ENCODE measurements at regions not wholly inside any gene's neighbourhood (a gene's known extent, or its start where the extent isn't known, plus 50 kb on each side); places are given as distances from the start of the nearest gene placed in this dataset.

GRCh38 chr1:227449051-227449450, 114.3 kb upstream of the ZNF678 start:
- TF ChIP-seq POLR2A (IDR thresholded peaks at IDR 0.05) (no peak), CTCF (IDR thresholded peaks at IDR 0.05) (peak in 11 of 12 donors; percentile 14 to 50 (median 32))

All from heart left ventricle (tissue), 13 donors.